Lower leg skin (tissue), 3 donors: ENCODE measurements at regions not wholly inside any gene's neighbourhood (a gene's known extent, or its start where the extent isn't known, plus 50 kb on each side); places are given as distances from the start of the nearest gene placed in this dataset.

Experiments used
- CTCF ChIP-seq, 3 donors: fragments of 450-650 bp; IDR thresholded peaks; one replicate each; pipeline ENCODE4 v1.5.1; 2016; ENCODE audit warnings: antibody characterized with exemption in 3 of 3, mild to moderate bottlenecking in 3 of 3, moderate library complexity in 2 of 3
- POLR2A ChIP-seq, 2 donors: fragments of 450-650 bp; IDR thresholded peaks; one replicate each; pipeline ENCODE4 v1.6.1; 2016 to 2017; ENCODE audit warnings: antibody characterized with exemption in 2 of 2, mild to moderate bottlenecking in 1 of 2, moderate library complexity in 1 of 2

- TF ChIP-seq CTCF (IDR thresholded peaks at IDR 0.05) (no peak), POLR2A (IDR thresholded peaks at IDR 0.05) (no peak)
These were observed 195.9 kb upstream of the CYRIA start for GRCh38 chr2:16861530-16861929.
